ENCODE measurements at regions not wholly inside any gene's neighbourhood (a gene's known extent, or its start where the extent isn't known, plus 50 kb on each side); places are given as distances from the start of the nearest gene placed in this dataset.

- DNase-seq (ENCODE audit: low read depth), result peak; percentile 36
- H3K4me3 ChIP-seq (ENCODE audit: low read depth, low read length), result no peak overlapping the region
- peak; percentile 48 for TF ChIP-seq CTCF (IDR thresholded peaks at IDR 0.05; ENCODE audit: insufficient read depth, low read depth, low read length)
Measured at GRCh38 chr6:100099189-100100074, 105.4 kb upstream of the MCHR2 start.

- no peak for TF ChIP-seq CTCF (IDR thresholded peaks at IDR 0.05; ENCODE audit: insufficient read depth, low read depth, low read length)
- no peak overlapping the region for H3K4me3 ChIP-seq (ENCODE audit: low read depth, low read length)
Measured at GRCh38 chr6:100096936-100097335, 102.9 kb upstream of the MCHR2 start.

GRCh38 chr6:100096341-100096740 lies 102.3 kb upstream of the MCHR2 start:
- no peak overlapping the region for H3K4me3 ChIP-seq (ENCODE audit: low read depth, low read length)
- no peak for TF ChIP-seq CTCF (IDR thresholded peaks at IDR 0.05; ENCODE audit: insufficient read depth, low read depth, low read length)
- no peak for DNase-seq (ENCODE audit: low read depth)

More at GRCh38 chr6:100096936-100097335, 102.9 kb upstream of the MCHR2 start:
- DNase-seq (ENCODE audit: low read depth), result no peak

GRCh38 chr6:100093405-100093804 lies 99.4 kb upstream of the MCHR2 start:
- DNase-seq (ENCODE audit: low read depth), result no peak
- TF ChIP-seq CTCF (IDR thresholded peaks at IDR 0.05; ENCODE audit: insufficient read depth, low read depth, low read length), result no peak
- H3K4me3 ChIP-seq (ENCODE audit: low read depth, low read length), result no peak overlapping the region

GRCh38 chr6:100088009-100088408 lies 94.0 kb upstream of the MCHR2 start:
- no peak overlapping the region for H3K4me3 ChIP-seq (ENCODE audit: low read depth, low read length)
- no peak for TF ChIP-seq CTCF (IDR thresholded peaks at IDR 0.05; ENCODE audit: insufficient read depth, low read depth, low read length)
- peak; percentile 68 for DNase-seq (ENCODE audit: low read depth)

- H3K4me3 ChIP-seq (ENCODE audit: low read depth, low read length), result no peak overlapping the region
- no peak for TF ChIP-seq CTCF (IDR thresholded peaks at IDR 0.05; ENCODE audit: insufficient read depth, low read depth, low read length)
- no peak for DNase-seq (ENCODE audit: low read depth)
Measured at GRCh38 chr6:100084991-100085364, 91.0 kb upstream of the MCHR2 start.
